HG03558 (cell line): ENCODE measurements at regions not wholly inside any gene's neighbourhood (a gene's known extent, or its start where the extent isn't known, plus 50 kb on each side); places are given as distances from the start of the nearest gene placed in this dataset.

Experiments
- ATAC-seq: cut with Tn5 transposase; IDR thresholded peaks from one replicate; pipeline ENCODE4 v1.9.1; 2021; ENCODE audit warnings: moderate number of reproducible peaks; ENCODE audit not compliant: unreplicated experiment; ENCODE audit errors: extremely low read depth

DNA sequence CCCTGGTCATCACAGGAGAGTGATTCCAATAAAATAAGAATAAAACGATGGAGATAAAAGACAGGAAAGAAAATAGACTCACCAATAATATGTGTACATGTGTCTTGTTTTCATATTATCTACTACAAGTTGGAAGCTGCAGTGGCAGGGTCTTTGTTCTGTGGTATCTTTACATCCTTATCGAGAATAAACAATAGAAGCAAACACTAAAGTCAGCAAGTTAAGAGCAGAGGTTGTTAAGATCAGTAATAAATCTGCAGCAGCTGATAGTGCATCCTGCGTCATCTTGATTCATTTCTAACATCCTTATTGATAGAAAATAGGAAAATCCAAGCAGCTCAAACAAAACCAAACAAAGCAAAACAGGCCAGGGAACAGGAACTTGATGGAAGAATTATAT, 107.4 kb downstream of the RPS29 start:
- no peak for ATAC-seq

DNA sequence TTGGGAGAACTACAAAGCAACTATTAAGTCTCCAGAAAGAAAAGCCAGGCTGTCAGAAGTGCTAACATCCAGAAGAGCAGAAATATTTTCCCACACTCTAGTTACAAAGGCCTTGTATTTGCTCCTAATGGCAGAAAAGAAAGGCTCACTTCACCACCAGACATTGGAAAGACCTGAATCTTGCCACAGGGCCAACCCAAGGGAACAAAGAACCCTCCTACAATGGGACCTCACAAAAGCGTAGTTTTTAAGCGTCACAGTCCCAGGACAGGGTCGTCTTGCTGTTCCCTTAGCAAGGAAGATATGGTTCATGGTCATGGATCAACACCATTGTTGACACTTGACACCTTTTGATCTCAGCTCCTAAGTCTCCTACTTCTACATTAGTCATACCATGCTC, 119.1 kb downstream of the RPS29 start:
- ATAC-seq: no peak

DNA sequence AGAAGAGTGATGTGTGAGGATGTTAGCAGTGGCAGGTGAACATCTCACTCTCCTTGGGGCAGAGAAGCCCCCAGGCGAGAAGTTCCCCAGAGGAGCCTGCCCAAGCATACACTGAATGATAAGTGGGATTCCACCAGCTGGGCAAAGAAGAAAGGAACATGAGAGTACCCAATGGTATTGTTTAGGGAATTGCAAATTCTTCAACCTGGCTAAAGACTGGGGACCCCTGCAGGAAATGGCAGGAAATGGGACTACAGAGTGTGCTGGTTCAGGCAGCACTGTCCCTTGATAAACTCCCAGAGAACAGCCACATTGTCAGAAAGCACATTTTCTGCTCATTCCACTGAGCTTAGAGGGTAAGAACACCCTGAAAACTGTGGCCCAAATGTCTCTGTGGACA, 121.3 kb downstream of the RPS29 start:
- no peak for ATAC-seq

DNA sequence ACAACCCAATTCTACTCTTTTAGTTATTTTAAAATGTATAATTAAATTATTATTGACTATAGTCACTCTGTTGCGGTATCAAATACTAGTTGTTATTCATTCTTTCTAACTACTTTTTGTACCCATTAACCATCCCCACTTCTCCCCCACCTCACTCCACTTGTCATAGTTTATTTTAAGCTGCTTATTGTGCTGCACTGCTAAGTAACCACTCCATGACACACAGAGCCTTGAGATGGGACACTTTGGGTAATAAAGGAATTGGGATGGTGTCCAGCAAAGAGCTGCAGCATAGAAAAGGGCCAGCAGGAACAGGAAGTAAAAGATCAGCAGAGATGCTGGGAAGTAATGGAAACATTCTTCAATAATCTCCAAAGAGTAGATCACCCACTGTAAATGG, 123.0 kb downstream of the RPS29 start:
- no peak for ATAC-seq

DNA sequence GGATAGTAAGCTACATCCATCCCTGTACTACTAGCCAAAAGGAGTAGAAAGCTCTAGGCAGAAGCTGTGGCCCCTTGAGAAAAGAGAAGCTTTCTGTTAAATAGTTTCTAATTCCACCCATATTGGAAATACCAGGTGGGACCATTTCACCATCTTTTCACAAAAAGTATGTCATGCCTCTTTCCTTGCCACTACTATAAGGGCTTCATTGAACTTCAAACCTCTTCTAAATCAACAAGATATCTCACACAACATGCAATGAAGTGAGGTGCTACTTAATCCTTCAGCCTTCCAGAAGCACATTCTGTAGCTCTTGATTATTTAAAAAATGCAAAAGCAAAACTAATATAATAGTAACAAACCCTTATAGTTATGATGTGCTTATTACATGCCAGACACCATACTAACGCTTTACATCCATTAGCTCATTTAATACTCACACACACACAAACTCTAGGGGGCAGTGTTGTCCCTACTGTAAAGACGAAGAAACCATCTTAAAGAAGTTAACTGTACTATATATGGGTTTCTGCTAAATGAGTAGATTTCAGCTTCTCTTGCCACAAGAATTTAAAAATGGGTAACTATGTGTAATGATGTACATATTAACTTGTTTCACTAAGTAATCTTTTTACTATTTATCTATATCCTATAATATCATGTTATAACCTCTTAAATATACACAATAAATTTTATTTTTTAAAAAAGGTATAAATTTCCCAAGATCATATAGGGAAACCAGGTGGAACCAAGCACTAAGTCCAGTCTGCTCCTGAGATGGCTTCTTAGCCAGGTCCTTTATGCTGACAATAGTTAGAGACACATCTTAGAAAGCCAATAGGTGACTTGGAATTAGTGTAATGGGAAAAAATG, 124.4 kb downstream of the RPS29 start:
- peak; percentile 60 for ATAC-seq

DNA sequence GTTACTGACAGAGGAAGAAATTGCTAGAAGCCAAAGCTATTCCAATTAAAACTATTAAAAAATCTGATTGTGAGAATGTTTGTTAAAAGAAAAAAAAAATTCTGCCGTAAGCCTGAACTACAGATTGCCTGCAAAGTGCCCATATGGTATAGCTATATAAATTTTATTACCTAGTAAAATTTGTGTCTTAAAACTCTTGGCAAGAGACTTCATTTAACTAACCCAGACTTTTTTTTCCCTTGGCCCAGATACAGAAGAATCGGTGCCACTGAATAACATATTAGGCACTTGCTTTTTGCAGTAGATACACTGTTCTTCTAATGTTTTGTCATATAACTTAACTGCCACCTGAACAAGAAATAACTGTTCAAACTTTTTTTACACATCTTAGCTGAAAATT, 125.5 kb downstream of the RPS29 start:
- no peak for ATAC-seq

DNA sequence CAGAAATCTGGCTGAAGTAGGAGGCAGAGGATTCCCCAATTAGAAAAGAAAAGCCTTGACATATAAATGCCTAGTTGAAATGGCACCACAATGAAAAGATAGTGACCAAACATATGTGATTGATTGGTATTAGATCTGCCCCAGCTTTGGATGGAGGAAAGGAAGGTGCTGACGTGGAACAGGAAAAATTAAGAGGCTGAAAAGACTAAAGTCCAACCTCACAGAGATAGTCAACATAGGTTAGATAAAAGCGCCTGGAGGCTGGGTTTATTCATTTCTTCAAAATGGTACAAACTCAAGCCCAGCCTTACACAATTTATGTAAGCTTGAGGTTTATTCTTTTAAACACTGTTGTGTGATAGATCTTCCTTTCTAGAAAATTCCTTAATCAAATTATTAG, 129.6 kb downstream of the RPS29 start:
- ATAC-seq: no peak

DNA sequence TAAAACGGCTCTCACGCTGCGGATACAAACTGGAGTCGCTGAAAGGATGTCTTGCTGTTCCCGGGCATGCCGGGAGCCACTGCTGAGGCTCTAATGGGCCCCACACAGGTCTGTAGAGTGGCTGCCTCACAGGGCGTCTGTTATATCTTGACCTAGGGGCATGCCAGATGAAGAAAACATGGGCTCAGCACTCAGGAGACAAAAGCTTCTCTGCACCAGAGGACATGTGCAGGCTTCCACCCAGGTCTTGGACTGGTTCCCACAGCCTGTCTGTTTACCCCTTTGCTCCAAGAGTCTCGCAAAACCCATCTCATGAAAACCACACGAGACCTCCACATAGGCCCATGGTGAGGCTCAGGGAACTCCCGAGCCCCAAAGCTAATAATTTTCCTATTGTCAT, 134.2 kb downstream of the RPS29 start:
- ATAC-seq: no peak

DNA sequence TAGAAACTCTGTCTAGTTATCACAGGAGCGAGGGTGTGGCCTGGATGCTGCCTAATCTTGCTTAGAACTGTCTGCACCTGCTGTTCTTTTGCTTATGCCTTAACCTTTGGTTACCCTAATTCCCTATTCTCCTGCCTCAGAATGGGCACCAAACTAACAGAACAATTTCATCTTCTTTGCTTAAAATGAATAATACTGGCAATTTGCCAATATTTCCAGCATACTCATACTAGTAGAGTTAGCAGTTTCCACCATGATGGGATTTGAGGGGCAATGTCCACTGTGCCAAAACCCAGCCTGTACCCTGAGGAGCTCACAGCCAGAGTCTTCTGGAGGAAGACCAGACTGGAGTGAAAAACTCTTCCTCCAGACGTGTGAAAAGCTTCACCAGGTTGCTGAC, 136.4 kb downstream of the RPS29 start:
- ATAC-seq: no peak

DNA sequence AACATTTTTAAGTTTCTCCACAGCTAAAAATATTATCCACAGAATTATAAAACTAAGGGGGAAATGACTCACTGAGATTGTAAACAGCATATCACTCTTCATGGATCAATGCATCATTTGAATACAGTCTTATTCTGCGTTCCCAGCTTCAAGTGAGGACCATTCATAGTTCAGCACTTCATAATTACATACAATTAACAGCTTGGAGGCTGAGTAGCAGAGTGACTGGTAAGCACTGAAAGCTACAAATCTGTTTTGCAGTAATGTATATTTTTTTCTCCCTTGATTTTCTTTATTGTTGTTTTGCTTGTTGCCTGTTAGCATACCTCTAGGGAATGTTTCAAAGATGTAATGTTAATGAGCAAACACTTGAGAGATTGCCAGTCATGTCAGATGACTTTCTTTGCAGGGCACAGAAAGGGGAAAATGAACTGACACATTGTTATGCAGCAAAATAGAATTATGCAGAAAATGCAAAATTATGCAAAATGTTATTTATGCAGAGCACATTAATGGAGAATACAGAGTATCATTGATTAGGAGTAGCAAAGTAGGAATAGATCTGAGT, 138.6 kb downstream of the RPS29 start:
- ATAC-seq: no peak

DNA sequence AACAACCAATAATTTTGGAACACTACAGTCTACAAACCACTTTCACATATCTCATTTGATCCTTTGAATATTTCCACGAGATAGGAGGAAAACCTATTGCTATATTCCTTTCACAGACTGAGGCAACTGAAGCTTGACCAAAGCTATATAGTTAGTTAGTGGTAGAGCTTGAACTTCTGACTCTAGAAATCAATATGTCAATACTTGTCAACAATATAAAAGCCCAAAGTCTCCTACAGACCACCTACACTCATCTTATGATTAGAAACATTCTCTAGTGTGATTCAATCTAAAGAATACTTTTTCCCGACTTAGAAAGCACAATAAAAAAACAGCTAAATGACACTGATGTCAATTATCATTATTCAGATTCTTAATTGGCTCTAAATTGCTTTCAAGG, 139.4 kb downstream of the RPS29 start:
- ATAC-seq: no peak

DNA sequence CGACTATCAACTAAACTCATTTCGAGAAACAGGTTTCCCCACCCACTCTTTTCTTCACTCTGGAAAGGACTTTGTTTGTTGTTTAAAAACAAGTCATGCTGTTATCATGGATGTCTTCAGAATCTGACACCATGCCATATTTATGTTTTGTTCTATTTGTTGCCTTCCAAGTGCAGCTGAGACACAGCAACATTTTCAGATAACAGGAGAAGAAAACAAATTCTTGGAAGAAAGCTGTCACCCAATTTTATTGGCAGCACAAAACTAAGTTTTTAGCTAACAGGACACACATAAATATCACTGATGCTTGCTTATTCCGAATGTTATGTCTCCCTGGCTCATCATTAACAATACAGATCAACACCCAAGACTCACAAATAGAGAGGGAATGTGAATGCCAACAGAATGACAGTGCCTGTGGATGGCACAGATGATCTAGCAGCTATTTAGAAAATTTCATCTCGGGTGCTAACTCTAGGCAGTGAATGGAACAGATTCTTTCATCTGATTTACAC, 147.9 kb downstream of the RPS29 start:
- no peak for ATAC-seq

DNA sequence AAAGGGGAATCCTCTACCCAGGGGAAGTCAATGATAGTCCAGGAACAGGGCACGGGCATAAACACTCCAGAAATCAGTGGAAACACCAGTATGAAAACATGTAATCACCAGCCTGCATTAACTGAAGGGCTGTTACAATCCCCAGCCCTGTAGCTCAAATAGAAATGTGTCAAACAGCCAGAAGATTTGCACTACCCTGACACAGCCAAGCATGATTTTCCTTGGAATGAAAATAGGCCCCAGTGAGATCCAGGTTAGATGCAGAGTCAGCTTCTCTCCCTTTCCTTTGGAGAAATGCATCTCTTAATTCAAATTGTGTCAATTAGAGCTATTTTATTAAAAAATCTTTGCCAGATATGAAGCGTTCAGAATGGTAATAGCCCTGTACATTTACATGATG, 158.1 kb downstream of the RPS29 start:
- ATAC-seq: no peak

DNA sequence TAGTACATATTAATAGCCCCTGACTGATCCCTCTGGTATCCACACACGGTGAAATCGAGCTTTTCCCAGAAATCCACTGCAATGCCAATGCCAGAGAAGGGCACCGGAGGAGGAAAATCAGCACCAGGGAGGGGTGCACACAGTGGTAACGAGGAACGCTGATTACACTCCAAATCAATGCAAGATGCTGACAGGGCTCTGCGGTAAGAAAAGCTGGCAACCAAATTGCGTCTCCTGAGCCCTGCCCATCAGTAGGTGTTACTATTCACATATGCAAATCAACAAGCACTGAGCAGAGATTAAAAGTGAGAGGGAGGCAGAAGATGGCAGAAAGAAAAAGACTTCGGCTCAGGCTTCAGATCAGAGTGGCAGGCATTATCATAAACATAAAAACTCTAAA, 159.1 kb downstream of the RPS29 start:
- no peak for ATAC-seq

DNA sequence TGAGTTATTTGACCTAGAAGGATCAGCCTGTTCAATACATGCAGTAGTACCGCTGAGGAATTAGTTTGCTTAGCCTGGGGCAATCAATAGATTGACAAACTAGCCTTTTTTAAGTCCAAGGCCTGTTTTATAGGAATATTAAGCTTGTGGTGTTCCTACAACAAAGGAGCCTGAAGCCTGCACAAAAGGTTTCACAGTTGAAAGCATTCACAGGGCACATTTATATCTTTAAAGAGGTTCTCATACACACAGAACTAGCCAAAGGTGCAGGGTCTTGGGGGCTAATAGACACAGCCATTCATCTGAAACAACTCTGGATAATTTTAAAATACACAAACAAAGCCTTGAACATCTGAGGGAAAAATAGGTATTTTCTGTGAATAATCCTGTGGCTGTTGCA, 160.3 kb downstream of the RPS29 start:
- no peak for ATAC-seq

DNA sequence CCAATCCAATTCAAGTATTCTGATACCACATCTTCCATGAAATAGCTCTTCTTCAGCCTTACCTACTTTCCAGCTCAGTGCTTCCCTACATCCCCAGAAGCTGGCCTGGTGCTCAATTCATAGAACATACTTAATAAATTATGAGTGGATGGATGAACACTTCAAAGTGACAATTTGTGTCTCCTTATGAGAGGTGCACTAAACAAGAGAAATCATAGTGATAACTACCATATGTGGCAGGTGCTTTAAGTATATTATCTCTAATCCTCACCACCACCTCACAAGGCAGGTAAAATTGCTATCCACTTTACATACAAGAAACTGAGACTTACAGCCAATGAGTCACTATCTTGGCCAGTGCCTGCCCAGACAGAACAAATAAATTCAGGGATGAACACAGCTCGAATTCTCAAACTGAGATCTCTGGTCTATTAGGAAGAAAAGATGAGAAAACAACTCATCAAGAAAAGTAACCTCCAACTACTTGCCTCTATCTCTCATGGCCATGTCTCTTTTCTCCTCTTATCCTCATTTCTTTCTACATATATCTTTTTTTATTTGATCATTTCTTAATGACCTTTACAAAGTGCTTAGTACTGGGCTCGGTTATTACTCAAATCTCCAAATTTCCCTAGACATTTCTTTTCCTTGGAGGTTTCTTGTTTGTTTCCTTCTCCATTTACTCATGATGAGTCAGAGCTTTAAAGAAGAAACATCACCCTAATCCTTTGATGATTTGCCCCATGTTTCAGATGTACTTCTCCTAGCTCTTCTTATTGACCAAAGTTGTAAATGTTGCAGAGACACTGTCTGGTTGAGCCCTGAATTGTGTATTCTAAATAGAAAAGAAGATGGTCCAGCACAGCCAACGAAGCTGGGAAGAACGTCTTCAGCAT, 161.5 kb downstream of the RPS29 start:
- no peak for ATAC-seq

DNA sequence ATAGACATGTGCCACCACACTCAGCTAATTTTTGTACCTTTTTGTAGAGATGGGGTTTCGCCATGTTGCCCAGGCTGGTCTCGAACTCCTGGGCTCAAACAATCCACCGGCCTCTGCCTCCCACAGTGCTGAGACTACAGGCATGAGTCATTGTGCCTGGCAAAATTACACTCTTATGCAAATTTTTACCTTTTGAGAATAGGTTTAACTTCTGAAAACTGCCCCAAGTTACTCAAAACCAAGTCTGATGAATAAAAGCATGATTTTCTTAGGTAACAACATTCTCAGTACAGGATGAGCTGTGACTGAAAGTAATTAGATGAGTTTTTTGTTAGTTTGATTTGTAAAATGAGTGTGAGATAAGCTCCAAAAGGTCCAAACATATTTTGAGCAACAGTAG, 166.0 kb downstream of the RPS29 start:
- no peak for ATAC-seq

DNA sequence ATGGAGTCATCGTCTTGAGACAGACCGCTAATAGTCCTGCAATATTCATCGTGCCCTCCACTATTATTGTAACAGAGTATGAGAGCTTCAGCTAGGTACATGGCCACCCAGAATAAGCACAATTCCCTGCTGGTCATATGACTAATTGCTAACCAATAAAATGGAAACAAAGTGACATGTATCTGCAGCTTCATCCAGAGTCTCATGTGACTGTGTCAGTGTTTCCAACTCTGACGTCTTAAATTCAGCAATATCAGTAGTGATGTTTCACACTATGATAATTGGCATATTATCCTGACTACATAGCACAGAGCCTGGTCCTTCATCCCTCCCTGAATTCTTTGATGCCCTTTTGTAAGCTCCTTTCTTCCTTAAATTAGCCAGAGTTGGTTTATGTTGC, 167.4 kb downstream of the RPS29 start:
- no peak for ATAC-seq

DNA sequence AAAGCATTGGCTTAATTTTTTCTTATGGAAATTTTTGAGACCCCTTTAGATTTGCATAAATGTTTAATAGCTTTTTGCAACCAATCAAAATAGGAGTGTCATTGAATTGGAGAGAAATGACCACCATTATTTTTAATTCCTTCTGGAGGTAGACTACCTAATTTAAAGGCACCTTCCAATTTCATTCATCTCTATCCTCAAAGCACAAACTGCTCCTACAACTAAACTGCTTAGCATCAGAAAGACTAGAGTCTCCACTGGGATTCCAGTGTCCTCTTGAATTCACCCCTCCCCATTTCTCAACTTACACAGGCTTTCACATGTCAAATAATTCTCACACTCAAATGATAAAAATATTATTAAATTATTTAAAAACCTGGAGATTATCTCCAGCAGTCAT, 168.4 kb downstream of the RPS29 start:
- ATAC-seq: no peak

DNA sequence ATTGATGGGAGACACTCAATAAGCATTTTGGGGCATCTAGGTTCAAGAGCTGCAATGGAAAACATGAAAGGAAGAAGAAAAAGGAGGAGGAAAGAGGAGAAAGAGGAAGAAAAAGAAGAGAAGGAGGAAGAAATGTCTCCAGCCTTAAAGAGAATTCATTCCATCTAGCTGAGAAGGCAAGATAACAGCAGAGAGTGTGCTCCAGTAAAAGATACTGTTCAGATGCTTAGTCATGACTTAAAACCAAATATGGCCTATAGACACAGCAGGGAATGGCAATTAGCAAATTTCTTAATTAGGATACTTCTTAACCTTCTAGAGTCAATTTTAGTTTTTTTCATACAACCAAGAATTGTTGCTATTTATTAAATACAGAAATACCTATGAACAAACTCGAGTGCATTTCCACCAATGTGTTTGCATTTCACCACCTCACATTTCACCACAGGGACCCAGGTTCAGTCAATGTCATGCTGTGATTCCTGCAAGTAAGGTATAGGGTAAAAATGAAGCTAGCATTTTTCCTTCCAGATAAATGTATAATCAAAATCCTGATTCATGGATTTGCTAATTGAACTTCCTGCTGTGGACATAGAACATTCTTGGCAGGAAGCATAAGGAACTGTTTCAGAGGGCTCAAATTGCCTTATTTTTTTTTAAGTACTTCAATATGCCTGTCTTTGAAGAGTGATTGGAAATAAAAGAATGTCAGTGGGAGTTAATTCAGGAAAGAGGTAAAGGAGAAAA, 177.8 kb downstream of the RPS29 start:
- no peak for ATAC-seq
